Retina (tissue), 1 donor: ENCODE measurements at regions not wholly inside any gene's neighbourhood (a gene's known extent, or its start where the extent isn't known, plus 50 kb on each side); places are given as distances from the start of the nearest gene placed in this dataset.

Source experiments
- DNase-seq: peaks from one replicate; pipeline ENCODE4 v3.0.0-alpha.2; 2016

GRCh38 chr3:195015021-195015420, 255.9 kb downstream of the XXYLT1 start:
- DNase-seq, result no peak

GRCh38 chr3:195017151-195017550, 253.8 kb downstream of the XXYLT1 start:
- no peak for DNase-seq
